ENCODE measurements at regions not wholly inside any gene's neighbourhood (a gene's known extent, or its start where the extent isn't known, plus 50 kb on each side); places are given as distances from the start of the nearest gene placed in this dataset.

- TF ChIP-seq, protein P1, sequence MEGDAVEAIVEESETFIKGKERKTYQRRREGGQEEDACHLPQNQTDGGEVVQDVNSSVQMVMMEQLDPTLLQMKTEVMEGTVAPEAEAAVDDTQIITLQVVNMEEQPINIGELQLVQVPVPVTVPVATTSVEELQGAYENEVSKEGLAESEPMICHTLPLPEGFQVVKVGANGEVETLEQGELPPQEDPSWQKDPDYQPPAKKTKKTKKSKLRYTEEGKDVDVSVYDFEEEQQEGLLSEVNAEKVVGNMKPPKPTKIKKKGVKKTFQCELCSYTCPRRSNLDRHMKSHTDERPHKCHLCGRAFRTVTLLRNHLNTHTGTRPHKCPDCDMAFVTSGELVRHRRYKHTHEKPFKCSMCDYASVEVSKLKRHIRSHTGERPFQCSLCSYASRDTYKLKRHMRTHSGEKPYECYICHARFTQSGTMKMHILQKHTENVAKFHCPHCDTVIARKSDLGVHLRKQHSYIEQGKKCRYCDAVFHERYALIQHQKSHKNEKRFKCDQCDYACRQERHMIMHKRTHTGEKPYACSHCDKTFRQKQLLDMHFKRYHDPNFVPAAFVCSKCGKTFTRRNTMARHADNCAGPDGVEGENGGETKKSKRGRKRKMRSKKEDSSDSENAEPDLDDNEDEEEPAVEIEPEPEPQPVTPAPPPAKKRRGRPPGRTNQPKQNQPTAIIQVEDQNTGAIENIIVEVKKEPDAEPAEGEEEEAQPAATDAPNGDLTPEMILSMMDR (IDR thresholded peaks at IDR 0.05), result no peak
- TF ChIP-seq POLR2A (IDR thresholded peaks at IDR 0.05), result no peak
These were observed 191.6 kb upstream of the MOCS1 start for GRCh38 chr6:40125680-40126394.
